ENCODE measurements at regions not wholly inside any gene's neighbourhood (a gene's known extent, or its start where the extent isn't known, plus 50 kb on each side); places are given as distances from the start of the nearest gene placed in this dataset.

- Histone ChIP-seq H3K27ac (ENCODE audit: extremely low read depth, low read depth, low read length) (no peak overlapping the region), H3K4me3 (ENCODE audit: low read depth, low read length) (no peak overlapping the region), H3K4me1 (ENCODE audit: control insufficient read depth, insufficient read depth, low read length) (no peaks in the 10 kb centered on the region), H3K9me3 (ENCODE audit: control insufficient read depth, insufficient read depth, low read depth, low read length) (no peaks in the 10 kb centered on the region), H3K36me3 (ENCODE audit: control insufficient read depth in 2 of 2, insufficient read depth in 1 of 2, low read length in 2 of 2) (no peaks in the 10 kb centered on the region)
- POLR2A ChIA-PET = no interaction called here
- CTCF ChIA-PET = no interaction called here
- no peak for TF ChIP-seq SALL2 (tag by site-specific recombination; IDR thresholded peaks at IDR 0.05; ENCODE audit: borderline replicate concordance)
- TF ChIP-seq ZBTB1 (tag by site-specific recombination; IDR thresholded peaks at IDR 0.05) = no peak
- no peak for TF ChIP-seq ZNF202 (tag by site-specific recombination; IDR thresholded peaks at IDR 0.05; ENCODE audit: borderline replicate concordance)
- no peak for TF ChIP-seq ZNF530 (tag by site-specific recombination; IDR thresholded peaks at IDR 0.05; ENCODE audit: low read depth)
- TF ChIP-seq ZNF488 (tag by site-specific recombination; IDR thresholded peaks at IDR 0.05) = no peak
- no peak for TF ChIP-seq ZNF146 (tag by site-specific recombination; IDR thresholded peaks at IDR 0.05)
These were observed 240.7 kb upstream of the B3GAT1 start for GRCh38 chr11:134652586-134653255.

GRCh38 chr11:134647066-134647743, 235.2 kb upstream of the B3GAT1 start:
- no peaks in the 10 kb centered on the region for H3K9me3 ChIP-seq (ENCODE audit: control insufficient read depth, insufficient read depth, low read depth, low read length)
- ChIA-PET POLR2A (no interaction called here), CTCF (interaction anchor here (0.6 to 1.2 kb wide), 2 partner anchors 55 to 79 kb away, joined by 3 read pairs; no protein-coding TSS in a partner anchor)
- H3K4me1 ChIP-seq (ENCODE audit: control insufficient read depth, insufficient read depth, low read length) = no peaks in the 10 kb centered on the region
- no peak overlapping the region for H3K27ac ChIP-seq (ENCODE audit: extremely low read depth, low read depth, low read length)
- TF ChIP-seq ZNF398 (tag by site-specific recombination; IDR thresholded peaks at IDR 0.05) = peak; percentile 53; the same call in 1 of the 2 replicates
- TF ChIP-seq SCRT2 (tag by site-specific recombination; IDR thresholded peaks at IDR 0.05) = 0 out of 2 replicates have a peak, but pooled peaks have one; percentile 10
- no peak for TF ChIP-seq KLF16 (tag by site-specific recombination; IDR thresholded peaks at IDR 0.05)
- no peak overlapping the region for H3K4me3 ChIP-seq (ENCODE audit: low read depth, low read length)
- no peaks in the 10 kb centered on the region for H3K36me3 ChIP-seq (ENCODE audit: control insufficient read depth in 2 of 2, insufficient read depth in 1 of 2, low read length in 2 of 2)

GRCh38 chr11:134646561-134646960, 234.5 kb upstream of the B3GAT1 start:
- Histone ChIP-seq H3K27ac (ENCODE audit: extremely low read depth, low read depth, low read length) (no peak overlapping the region), H3K4me1 (ENCODE audit: control insufficient read depth, insufficient read depth, low read length) (no peaks in the 10 kb centered on the region), H3K4me3 (ENCODE audit: low read depth, low read length) (no peak overlapping the region), H3K36me3 (ENCODE audit: control insufficient read depth in 2 of 2, insufficient read depth in 1 of 2, low read length in 2 of 2) (no peaks in the 10 kb centered on the region), H3K9me3 (ENCODE audit: control insufficient read depth, insufficient read depth, low read depth, low read length) (no peaks in the 10 kb centered on the region)
- ChIA-PET POLR2A (no interaction called here), CTCF (interaction anchor here (0.8 to 1.2 kb wide), 2 partner anchors 55 to 80 kb away, joined by 3 read pairs; no protein-coding TSS in a partner anchor)
- TF ChIP-seq ZNF626 (tag by site-specific recombination; IDR thresholded peaks at IDR 0.05) = no peak
- TF ChIP-seq PRDM1 (tag by site-specific recombination; IDR thresholded peaks at IDR 0.05) = no peak
- TF ChIP-seq ZNF155 (tag by site-specific recombination; IDR thresholded peaks at IDR 0.05) = no peak

GRCh38 chr11:134645576-134645975, 233.5 kb upstream of the B3GAT1 start:
- no peaks in the 10 kb centered on the region for H3K4me1 ChIP-seq (ENCODE audit: control insufficient read depth, insufficient read depth, low read length)
- H3K36me3 ChIP-seq (ENCODE audit: control insufficient read depth in 2 of 2, insufficient read depth in 1 of 2, low read length in 2 of 2) = no peaks in the 10 kb centered on the region
- TF ChIP-seq ZNF544 (tag by site-specific recombination; IDR thresholded peaks at IDR 0.05) = no peak
- no peak for TF ChIP-seq ZNF223 (tag by site-specific recombination; IDR thresholded peaks at IDR 0.05)
- CTCF ChIA-PET = interaction anchor here (0.8 kb wide), 1 partner anchor 67 kb away, joined by 4 read pairs; no protein-coding TSS in a partner anchor
- no peak overlapping the region for H3K27ac ChIP-seq (ENCODE audit: extremely low read depth, low read depth, low read length)
- POLR2A ChIA-PET = no interaction called here
- H3K4me3 ChIP-seq (ENCODE audit: low read depth, low read length) = no peak overlapping the region
- H3K9me3 ChIP-seq (ENCODE audit: control insufficient read depth, insufficient read depth, low read depth, low read length) = no peaks in the 10 kb centered on the region

Measured in HEK293 (cell line).